GM21619 (cell line): ENCODE measurements at regions not wholly inside any gene's neighbourhood (a gene's known extent, or its start where the extent isn't known, plus 50 kb on each side); places are given as distances from the start of the nearest gene placed in this dataset.
A peak's percentile ranks its signal among the peaks of the same experiment; 100 is the strongest.
"Not testable (repeated sequence)": the region's sequence is repeated elsewhere in the genome, so short reads cannot be mapped to it uniquely, and the experiment has no call there.

Experiments
- ATAC-seq: cut with Tn5 transposase; IDR thresholded peaks from one replicate; pipeline ENCODE4 v1.9.1; 2021; ENCODE audit not compliant: unreplicated experiment

GRCh38 chr20:25867015-25867775 is 170.5 kb upstream of the ZNF337 start:
- not testable (repeated sequence) for ATAC-seq

- ATAC-seq, result no peak
Measured at GRCh38 chr20:25865715-25866656, 169.3 kb upstream of the ZNF337 start.

GRCh38 chr20:25864963-25865714 is 168.5 kb upstream of the ZNF337 start:
- ATAC-seq, result not testable (repeated sequence)

DNA sequence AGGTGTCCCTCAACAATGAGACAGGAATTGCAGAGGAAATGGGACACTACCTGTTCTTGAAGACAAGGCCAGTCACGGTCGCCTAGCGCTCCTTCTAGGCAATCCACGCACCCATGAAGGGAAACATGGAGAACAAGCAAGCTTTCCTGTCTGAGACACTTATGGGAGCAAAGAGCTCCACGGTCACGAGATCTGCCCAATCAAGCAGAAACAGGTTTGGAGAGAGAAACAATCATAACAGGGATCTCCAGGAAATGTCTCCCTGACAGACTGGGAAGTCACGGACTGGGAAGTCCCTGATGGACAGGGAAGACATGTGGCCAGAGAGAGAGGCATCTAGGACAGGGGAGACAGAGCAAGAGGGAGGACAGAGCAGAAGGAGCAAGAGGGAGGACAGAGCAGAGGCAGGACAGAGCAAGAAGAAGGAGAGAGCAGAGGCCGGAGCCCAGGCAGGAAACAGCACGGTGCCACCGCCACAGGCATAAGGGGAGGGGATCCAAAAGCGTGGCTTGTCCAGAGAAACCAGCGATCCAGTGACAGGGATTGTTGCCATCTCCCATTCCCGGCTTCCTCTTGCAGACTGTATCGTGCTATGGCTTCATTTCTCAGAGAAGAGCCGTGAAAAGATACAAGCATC is 167.8 kb upstream of the ZNF337 start:
- no peak for ATAC-seq

GRCh38 chr20:25863536-25864325 is 167.1 kb upstream of the ZNF337 start:
- no peak for ATAC-seq

DNA sequence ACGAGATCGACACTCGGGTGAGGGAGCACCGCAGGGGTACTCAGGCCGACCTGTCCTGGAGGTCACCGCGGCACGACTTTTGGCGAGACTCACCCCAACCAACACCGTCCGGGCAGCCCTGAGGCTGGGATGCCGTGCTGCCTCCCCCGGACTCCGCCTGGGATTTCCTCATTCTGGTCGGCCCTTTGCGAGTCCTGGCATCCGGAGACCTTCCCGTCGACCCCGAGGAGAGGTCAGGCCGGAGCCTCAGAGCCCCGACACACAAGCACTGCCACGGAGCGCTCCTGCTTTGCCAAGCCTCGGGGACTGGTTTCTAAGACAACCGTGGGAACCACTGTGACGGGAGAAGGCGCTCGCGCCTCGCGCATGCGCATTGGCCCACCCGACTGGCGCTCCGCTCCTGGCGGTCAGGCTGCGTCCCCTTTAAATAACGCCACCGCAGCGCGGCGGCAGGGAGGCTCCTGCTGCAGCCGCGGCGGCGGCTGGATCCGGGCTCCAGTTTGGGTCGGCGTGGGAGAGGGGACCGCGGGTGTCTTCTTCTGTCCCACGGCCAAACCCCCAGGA is 166.4 kb upstream of the ZNF337 start:
- not testable (repeated sequence) for ATAC-seq

DNA sequence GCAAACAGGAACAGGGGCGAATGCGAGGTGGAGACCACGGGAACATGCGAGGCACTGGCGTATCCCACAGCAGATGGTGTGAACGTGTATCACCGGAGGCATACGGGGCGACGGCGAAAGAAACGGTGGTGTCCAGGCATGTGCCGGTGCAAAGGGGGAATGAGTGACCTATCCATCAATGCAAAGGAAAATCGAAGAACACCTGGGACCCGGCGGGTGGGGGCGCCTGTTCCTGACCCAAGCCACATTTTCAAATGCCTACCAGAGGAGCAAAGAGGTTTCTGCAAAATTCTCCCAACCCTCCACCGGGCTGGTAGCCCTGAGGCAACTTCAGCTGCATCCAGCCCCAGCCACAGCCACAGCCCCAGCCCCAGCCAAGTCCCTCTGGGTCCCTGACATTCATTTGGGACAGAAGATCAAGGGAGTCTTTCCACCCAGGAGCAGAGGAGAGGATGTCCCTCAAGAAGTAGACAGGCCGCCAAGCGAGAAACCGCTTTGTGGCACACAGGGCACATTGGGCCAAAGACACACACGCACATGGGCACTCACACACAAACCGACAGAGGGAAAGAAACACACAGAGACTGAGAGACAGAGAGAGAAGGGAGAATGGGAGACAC is 164.0 kb upstream of the ZNF337 start:
- ATAC-seq, result no peak

- ATAC-seq, result no peak
Measured at GRCh38 chr20:25859649-25860530, 163.2 kb upstream of the ZNF337 start.

DNA sequence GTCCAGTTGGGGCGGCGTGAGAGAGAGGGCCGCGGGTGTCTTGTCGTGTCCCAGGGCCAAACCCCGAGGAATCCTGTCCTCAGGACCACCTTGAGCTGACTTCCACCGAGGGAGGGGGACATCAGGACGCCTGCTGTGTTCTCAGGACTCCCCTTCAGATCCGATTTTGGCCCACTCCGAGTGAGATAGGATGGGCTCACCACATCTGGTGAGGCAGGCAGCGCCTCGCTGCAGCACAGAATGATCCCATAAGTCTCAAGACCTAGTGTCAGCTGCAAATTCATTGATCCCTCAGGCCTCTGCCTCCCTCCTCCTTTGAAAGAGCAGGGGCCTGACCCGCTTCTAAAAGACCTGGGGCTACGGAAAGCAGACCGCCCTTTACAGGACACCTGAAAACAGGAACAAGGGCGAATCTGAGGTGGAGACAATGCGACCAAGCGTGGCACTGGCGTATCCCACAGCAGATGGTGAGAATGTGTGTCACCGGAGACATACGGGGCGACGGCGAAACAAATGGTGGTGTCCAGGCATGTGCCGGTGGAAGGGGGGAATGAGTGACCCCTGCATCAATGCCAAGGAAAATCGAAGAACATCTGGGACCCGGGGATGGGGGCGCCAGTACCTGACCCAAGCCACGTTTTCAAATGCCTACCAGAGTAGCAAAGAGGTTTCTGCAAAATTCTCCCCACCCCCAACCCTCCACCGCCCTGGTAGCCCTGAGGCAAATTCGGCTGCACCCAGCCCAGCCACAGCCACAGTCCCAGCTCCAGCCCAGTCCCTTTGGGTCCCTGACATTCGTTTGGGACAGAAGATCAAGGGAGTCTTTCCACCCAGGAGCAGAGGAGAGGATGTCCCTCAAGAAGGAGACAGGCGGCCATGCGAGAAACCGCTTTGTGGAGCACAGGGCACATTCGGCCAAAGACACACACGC is 162.1 kb upstream of the ZNF337 start:
- ATAC-seq, result no peak

- ATAC-seq, result not testable (repeated sequence)
Measured at GRCh38 chr20:25857091-25857788, 160.6 kb upstream of the ZNF337 start.

DNA sequence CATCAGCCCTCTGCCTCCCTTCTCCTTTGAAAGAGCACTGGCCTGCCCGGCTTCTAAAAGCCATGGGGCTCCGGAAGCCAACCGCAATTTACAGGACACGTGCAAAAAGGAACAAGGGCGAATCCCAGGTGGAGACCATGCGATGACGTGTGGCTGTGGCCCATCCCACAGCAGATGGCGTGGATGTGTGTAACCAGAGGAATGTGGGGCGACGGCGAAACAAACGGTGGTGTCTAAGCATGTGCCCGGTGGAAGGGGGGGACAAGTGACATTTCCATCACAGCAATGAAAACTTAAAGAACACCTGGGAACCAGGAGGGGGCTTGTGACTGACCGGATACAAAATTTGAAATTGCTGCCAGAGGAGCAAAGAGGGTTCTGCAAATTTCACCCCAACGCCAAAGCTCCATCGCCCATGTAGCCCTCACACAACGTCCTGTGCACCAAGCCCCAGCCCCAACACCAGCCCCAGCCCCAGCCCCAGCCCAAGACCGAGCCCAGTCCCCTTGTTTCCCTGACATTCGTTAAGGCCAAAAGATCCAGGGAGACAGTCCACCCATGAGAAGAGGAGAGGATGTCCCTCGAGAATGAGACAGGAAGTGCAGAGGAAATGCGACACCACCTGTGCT is 159.7 kb upstream of the ZNF337 start:
- no peak for ATAC-seq

DNA sequence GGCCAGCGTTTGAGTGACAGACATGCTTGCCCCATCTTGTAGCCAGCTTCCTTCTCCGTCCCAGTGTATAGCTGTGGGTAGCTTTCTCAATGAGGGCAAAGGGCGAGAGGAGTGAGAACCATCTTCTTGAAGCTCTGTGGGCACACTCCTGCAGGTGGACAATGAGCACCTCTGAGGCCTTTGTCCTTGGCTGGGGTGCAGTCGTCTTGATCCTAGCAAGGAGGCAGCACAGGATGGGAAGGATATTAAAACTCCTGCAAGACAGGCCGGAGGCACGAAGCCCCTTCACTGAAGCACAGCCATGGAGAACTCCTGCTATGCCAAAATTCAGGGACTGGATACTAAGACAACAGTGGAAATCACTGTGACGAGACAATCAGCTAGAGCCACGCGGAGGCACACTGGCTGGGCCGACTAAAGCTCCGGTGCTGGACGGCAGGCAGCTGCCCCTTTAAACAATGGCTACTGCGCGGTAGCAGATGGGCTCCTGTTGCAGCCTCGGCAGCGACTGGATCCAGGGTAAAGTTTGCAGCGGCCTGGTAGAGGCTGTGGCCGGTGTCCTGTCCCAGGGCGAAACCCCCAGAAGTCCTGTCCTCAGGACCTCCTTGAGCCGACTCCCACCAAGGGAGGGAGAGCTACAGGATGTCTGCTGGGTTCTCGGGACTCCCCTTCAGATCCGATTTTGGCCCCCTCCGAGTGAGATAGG is 159.0 kb upstream of the ZNF337 start:
- not testable (repeated sequence) for ATAC-seq

DNA sequence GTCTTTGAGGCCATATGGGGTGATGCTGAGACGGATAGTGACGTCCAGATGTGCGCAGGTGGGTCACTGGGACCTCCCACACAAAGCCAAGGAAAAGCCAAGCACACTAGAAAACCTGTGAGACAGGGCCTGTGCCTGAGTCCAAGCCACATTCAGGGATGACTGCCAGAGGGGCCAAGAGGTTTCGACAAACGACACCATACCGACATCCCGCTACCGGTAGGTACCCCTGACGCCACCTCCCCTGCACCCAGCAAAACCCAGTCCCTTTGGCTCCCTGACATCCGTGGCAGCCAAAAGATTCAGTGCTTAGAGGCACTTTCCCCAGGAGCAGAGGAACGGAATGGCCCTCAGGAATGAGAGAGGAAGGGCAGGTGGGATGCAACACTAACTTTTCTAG is 158.0 kb upstream of the ZNF337 start:
- not testable (repeated sequence) for ATAC-seq

GRCh38 chr20:25853718-25854388 is 157.2 kb upstream of the ZNF337 start:
- ATAC-seq, result peak; percentile 88
